ENCODE measurements at regions not wholly inside any gene's neighbourhood (a gene's known extent, or its start where the extent isn't known, plus 50 kb on each side); places are given as distances from the start of the nearest gene placed in this dataset.

DNA sequence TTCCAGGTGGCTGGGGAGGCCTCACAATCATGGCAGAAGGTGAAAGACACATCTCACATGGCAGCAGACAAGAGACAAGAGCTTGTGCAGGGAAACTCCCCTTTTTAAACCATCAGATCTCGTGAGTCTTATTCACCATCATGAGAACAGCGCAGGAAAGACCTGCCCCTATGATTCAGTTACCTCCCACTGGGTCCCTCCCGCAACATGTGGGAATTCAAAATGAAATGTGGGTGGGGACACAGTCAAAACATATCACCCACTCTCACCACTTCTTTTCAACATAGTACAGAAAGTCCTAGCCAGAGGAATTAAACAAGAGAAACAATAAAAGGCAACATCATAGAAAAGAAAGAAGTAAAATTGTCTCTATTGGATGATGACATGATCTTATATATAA is 223.4 kb upstream of the SLC24A2 start:
- CTCF ChIA-PET (ENCODE audit: low intra/inter-chr PET ratio) = no interaction called here
- TF ChIP-seq, protein P1, sequence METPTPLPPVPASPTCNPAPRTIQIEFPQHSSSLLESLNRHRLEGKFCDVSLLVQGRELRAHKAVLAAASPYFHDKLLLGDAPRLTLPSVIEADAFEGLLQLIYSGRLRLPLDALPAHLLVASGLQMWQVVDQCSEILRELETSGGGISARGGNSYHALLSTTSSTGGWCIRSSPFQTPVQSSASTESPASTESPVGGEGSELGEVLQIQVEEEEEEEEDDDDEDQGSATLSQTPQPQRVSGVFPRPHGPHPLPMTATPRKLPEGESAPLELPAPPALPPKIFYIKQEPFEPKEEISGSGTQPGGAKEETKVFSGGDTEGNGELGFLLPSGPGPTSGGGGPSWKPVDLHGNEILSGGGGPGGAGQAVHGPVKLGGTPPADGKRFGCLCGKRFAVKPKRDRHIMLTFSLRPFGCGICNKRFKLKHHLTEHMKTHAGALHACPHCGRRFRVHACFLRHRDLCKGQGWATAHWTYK (CRISPR knock-in tag; IDR thresholded peaks at IDR 0.05) = no peak
- no peak for TF ChIP-seq ZNF668 (CRISPR knock-in tag; IDR thresholded peaks at IDR 0.05)
- TF ChIP-seq THRAP3 (IDR thresholded peaks at IDR 0.05; ENCODE audit: borderline replicate concordance) = no peak
- ATAC-seq (no peak), DNase-seq (ENCODE audit: extremely low read depth in 1 of 4, low spot score in 3 of 4) (no peak), FAIRE-seq (no peak)
- Histone ChIP-seq H2AFZ (ENCODE audit: low read depth, low read length) (no peak overlapping the region), H3K79me2 (ENCODE audit: control insufficient read depth, insufficient read depth, low read length) (no peaks in the 10 kb centered on the region), H4K20me1 (replicated peaks; ENCODE audit: control insufficient read depth, insufficient read depth, low read length) (no peaks in the 10 kb centered on the region), H3K9me3 (replicated peaks; ENCODE audit: control insufficient read depth, insufficient read depth, low read depth, low read length) (no peaks in the 10 kb centered on the region), H3K4me2 (ENCODE audit: insufficient read depth, low read length) (no peak overlapping the region), H3K27ac (ENCODE audit: extremely low read depth, low read depth, low read length) (no peak overlapping the region), H3K9ac (ENCODE audit: insufficient read depth in 1 of 2, low read depth in 2 of 2, low read length in 2 of 2) (no peak overlapping the region), H3K4me1 (replicated peaks in 1 of 2; ENCODE audit: control insufficient read depth in 2 of 2, insufficient read depth in 2 of 2, low read length in 2 of 2) (no peaks in the 10 kb centered on the region), H3K4me3 (no peak overlapping the region), H3K27me3 (ENCODE audit: control insufficient read depth in 2 of 2, insufficient read depth in 2 of 2, low read length in 2 of 2) (no peaks in the 10 kb centered on the region), H3K9me1 (ENCODE audit: control insufficient read depth, insufficient read depth, low read length) (no peaks in the 10 kb centered on the region), H3K36me3 (ENCODE audit: control insufficient read depth, insufficient read depth, low read length) (no peaks in the 10 kb centered on the region)
- 0% methylated on average over 3 of the region's 3 CpGs for WGBS (ENCODE audit: insufficient coverage, low coverage, missing lambda C conversion rate)
- BruUV-seq (replicated peaks) = no TSS peak
- in situ Hi-C loops (cut with MboI) = no loop called here
- intact Hi-C loops (cut with micrococcal nuclease) = no loop called here
- POLR2A ChIA-PET = no interaction called here

DNA sequence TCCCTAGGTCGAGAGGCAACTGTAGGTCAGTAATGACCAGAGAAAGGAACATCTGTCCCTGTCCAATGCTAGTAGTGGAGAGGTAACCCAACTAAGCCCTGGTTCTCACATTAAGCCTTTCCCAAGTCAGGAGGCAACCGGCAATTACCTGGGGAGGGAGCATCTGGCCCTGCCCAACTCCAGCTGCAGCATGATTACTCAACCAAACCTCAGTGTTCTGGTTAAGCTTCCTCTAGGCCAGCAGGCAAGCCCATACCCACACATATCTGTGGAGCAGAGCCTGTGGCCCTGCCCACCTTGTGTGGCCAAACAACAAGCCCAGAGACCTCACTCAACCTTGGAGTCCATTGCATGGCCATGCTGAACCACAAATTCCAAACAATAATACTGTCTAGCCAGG is 220.8 kb upstream of the SLC24A2 start:
- no peaks in the 10 kb centered on the region for H3K9me3 ChIP-seq (replicated peaks; ENCODE audit: control insufficient read depth, insufficient read depth, low read depth, low read length)
- no peaks in the 10 kb centered on the region for H3K27me3 ChIP-seq (ENCODE audit: control insufficient read depth in 2 of 2, insufficient read depth in 2 of 2, low read length in 2 of 2)
- CTCF ChIA-PET (ENCODE audit: low intra/inter-chr PET ratio) = no interaction called here
- H3K4me1 ChIP-seq (replicated peaks in 1 of 2; ENCODE audit: control insufficient read depth in 2 of 2, insufficient read depth in 2 of 2, low read length in 2 of 2) = no peaks in the 10 kb centered on the region
- FAIRE-seq = no peak
- intact Hi-C loops (cut with micrococcal nuclease) = no loop called here
- TF ChIP-seq ADNP (tag; IDR thresholded peaks at IDR 0.05) = no peak
- TF ChIP-seq, protein P2, sequence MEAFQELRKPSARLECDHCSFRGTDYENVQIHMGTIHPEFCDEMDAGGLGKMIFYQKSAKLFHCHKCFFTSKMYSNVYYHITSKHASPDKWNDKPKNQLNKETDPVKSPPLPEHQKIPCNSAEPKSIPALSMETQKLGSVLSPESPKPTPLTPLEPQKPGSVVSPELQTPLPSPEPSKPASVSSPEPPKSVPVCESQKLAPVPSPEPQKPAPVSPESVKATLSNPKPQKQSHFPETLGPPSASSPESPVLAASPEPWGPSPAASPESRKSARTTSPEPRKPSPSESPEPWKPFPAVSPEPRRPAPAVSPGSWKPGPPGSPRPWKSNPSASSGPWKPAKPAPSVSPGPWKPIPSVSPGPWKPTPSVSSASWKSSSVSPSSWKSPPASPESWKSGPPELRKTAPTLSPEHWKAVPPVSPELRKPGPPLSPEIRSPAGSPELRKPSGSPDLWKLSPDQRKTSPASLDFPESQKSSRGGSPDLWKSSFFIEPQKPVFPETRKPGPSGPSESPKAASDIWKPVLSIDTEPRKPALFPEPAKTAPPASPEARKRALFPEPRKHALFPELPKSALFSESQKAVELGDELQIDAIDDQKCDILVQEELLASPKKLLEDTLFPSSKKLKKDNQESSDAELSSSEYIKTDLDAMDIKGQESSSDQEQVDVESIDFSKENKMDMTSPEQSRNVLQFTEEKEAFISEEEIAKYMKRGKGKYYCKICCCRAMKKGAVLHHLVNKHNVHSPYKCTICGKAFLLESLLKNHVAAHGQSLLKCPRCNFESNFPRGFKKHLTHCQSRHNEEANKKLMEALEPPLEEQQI (IDR thresholded peaks at IDR 0.05) = no peak
- TF ChIP-seq PHF8 (IDR thresholded peaks at IDR 0.05; ENCODE audit: borderline replicate concordance, low read length) = no peak
- TF ChIP-seq NUFIP1 (IDR thresholded peaks at IDR 0.05; ENCODE audit: partially characterized antibody) = no peak
- no peak for TF ChIP-seq ARHGAP35 (IDR thresholded peaks at IDR 0.05; ENCODE audit: partially characterized antibody)
- no peak for TF ChIP-seq FOXP1 (CRISPR knock-in tag; IDR thresholded peaks at IDR 0.05)
- no peak for TF ChIP-seq HNRNPUL1 (IDR thresholded peaks at IDR 0.05; ENCODE audit: low read length)
- in situ Hi-C loops (cut with MboI) = no loop called here
- H3K79me2 ChIP-seq (ENCODE audit: control insufficient read depth, insufficient read depth, low read length) = no peaks in the 10 kb centered on the region
- 11% methylated on average over 2 of the region's 2 CpGs for WGBS (ENCODE audit: insufficient coverage, low coverage, missing lambda C conversion rate)
- no peak overlapping the region for H3K4me2 ChIP-seq (ENCODE audit: insufficient read depth, low read length)
- H3K36me3 ChIP-seq (ENCODE audit: control insufficient read depth, insufficient read depth, low read length) = no peaks in the 10 kb centered on the region
- ATAC-seq = no peak
- H3K4me3 ChIP-seq = no peak overlapping the region
- H2AFZ ChIP-seq (ENCODE audit: low read depth, low read length) = no peak overlapping the region
- no peak overlapping the region for H3K9ac ChIP-seq (ENCODE audit: insufficient read depth in 1 of 2, low read depth in 2 of 2, low read length in 2 of 2)
- H3K27ac ChIP-seq (ENCODE audit: extremely low read depth, low read depth, low read length) = no peak overlapping the region
- BruUV-seq (replicated peaks) = no TSS peak
- H4K20me1 ChIP-seq (replicated peaks; ENCODE audit: control insufficient read depth, insufficient read depth, low read length) = no peaks in the 10 kb centered on the region
- no peak for DNase-seq (ENCODE audit: extremely low read depth in 1 of 4, low spot score in 3 of 4)
- no peaks in the 10 kb centered on the region for H3K9me1 ChIP-seq (ENCODE audit: control insufficient read depth, insufficient read depth, low read length)
- POLR2A ChIA-PET = no interaction called here
